GM21367 (cell line): ENCODE measurements at regions not wholly inside any gene's neighbourhood (a gene's known extent, or its start where the extent isn't known, plus 50 kb on each side); places are given as distances from the start of the nearest gene placed in this dataset.
"Not testable (repeated sequence)": the region's sequence is repeated elsewhere in the genome, so short reads cannot be mapped to it uniquely, and the experiment has no call there.

ENCODE experiments used
- ATAC-seq: cut with Tn5 transposase; IDR thresholded peaks from one replicate; pipeline ENCODE4 v1.9.1; 2021; ENCODE audit not compliant: unreplicated experiment

DNA sequence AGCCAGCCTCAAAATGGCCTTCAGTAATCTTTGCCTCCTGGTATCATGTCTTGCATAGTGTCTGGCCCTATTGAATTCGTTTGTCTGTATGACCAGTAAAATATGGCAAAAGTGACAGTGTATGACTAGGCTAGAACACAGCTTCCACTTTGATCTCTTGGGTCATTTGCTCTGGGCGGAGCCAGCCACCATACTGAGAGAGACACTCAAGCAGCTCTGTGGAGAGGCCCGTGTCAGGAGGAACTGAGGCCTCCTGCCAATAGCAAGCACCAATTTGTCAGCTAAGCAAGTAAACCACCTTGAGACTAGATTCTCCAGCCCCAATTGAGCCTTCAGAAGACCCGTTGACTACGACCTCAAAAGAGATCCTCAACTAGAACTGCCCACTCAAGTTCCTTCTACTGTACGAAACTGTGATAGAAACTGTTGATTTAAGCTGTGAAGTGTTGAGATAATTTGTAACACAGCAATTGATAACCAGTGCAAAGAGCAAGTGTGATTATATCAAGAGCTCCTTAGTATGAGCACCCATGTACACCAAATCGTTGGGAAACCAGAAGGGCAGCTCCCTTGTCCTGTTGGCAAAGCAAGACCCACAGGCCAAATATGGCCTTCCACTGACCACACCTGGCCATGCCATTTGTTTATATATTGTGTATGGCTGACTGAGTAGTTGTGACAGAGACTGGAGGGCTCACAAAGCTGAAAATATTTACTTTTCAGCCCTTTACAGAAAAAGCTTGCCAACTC lies 52.7 kb upstream of the SERBP1 start:
- no peak for ATAC-seq

DNA sequence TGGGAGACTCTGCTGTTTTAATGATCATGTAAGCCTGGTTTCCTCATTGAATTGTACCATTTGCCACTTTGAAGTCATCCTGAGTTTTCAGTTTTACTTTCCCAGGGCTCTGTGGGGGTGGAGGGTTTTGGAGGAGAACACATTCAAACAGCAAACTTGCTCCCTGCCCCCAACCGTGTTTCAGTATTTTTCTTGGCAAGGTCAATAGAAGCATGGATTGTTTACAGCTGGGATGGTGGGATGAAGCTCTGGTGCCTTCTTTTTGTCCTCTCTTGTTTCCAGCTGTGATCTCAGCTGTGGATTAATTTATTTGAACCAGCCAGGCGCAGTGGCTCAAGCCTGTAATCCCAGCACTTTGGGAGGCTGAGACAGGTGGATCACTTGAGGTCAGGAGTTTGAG lies 54.3 kb upstream of the SERBP1 start:
- no peak for ATAC-seq

DNA sequence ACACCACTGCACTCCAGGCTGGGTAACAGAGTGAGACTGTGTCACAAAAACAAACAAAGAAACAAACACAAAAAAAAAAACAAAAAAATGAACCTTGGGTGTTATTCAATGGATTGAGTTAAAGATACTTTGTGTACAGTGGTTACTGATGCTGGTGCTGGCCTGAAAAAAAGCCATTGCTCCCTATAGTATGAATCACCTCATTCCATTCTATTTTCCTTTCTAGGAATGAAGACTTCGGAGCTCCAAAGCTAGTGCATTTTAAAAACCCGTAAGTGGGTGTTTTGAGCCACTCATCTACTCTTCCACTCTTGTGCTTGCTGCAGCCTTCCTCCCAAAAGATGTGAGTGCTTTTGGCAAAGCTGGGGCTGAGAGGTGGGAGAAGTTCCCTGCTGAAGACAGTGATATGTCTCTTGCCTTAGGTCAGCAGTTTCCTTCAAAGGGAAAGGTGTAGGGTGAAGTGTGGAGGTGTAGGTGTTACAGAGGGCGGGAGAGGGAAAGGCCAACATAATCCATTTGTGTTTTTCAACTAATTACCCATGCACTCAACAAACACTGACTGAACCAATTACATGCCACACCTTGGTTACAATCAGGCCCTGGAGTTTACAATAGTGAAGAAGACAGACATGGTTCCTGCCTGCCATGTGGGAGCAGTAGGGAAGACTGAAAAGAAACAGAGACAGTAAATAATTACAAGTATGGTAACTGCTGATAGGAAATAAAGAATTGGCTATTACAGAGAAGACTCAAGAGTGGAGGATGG lies 55.0 kb upstream of the SERBP1 start:
- ATAC-seq = no peak

DNA sequence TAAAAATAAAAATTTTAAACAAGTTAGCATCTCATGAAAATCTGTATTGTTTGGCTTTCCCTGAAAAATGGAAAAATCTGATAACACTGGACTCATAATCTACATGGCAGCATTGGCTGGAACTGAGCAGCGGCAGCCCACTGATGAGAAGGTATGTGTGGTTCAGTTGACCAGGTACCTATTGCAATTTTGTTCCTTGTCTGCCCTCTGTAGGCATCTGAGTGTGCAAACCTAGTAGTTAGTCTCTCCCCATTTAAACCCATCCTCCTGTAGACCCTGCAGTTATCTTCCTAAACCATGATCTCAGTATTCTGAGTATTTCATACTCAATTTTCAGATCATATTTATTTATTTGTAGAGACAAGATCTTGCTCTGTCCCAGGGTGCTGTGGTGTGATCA lies 59.4 kb upstream of the SERBP1 start:
- ATAC-seq = no peak

DNA sequence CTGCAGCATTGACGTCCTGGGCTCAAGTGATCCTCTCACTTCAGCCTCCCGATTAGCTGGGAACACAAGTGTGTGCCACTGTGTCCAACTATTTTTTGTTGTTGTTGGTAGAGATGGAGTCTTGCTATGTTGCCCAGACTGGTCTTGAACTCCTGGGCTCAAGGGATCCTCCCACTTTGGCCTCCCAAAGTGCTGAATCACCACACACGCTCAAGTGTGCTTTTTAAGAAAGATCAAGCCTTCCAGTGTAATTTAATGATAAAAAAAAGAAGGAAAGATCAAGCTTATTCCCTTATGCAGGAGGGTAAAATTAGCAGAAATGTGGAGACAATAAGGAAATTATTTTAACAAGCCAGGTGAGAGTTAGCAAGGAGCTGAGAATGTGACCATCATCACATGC lies 61.1 kb upstream of the SERBP1 start:
- no peak for ATAC-seq

DNA sequence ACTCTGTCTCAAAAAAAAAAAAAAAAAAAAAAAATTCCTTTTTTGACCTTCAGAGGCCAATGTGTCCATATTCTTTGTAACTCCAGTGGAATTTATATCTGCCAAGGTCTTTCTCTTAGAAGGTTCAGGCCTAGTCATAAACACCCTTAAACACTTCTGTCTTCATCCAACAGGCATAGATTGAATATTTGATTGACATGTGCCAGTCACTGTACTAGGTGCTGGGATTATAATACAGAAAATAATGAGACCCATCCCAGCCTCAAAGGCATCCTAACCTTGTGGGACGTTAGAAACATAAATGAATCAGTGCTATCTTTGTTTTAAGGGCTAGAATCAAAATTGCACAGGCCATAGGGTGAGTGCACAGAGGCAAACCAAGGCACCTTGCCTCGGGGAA lies 62.9 kb upstream of the SERBP1 start:
- ATAC-seq = no peak

- ATAC-seq = no peak
Measured at GRCh38 chr1:67495327-67495726, 65.1 kb upstream of the SERBP1 start.

- ATAC-seq = no peak
Measured at GRCh38 chr1:67496329-67496728, 66.1 kb upstream of the SERBP1 start.

GRCh38 chr1:67500413-67500959 lies 70.3 kb upstream of the SERBP1 start:
- ATAC-seq = peak; percentile 98

DNA sequence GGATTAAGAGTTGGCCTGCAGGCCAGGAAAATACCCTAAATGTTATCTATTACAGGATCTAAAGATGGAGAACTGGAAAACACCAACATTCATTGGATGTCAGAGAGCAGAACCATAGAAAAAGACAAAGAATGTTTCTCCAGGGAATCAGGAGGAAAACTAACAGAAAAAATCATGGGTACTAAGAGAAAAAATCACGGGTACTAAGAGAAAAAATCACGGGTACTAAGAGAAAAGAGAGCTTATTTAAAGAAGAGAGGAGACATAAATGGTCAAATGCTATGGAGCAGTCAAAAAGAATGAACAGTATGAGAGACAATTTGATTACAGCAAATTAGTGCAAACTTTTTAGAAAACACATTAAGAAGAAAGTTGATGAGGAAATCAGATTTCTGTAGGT lies 73.8 kb upstream of the SERBP1 start:
- no peak for ATAC-seq

DNA sequence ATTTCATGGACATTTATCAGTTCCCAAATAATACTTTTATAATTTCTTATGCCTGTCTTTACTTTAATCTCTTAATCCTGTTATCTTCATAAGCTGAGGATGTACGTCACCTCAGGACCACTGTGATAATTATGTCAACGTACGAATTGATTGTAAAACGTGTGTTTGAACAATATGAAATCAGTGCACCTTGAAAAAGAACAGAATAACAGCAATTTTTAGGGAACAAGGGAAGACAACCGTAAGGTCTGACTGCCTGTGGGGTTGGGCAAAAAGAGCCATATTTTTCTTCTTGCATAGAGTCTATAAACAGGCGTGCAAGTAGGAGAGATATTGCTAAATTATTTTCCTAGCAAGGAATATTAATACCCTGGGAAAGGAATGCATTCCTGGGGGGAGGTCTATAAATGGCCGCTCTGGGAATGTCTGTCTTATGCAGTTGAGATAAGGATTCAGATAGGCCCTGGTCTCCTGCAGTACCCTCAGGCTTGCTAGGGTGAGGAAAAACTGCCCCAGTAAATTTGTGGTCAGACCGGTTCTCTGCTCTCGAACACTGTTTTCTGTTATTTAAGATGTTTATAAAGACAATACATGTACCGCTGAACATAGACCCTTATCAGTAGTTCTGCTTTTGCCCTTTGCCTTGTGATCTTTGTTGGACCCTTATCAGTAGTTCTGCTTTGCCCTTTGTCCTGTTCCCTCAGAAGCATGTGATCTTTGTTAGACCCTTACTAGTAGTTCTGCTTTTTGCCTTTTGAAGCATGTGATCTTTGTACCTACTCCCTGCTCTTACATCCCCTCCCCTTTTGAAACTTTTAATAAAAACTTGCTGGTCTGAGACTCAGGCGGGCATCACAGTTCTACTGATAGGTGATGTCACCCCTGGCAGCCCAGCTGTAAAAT lies 83.4 kb upstream of the SERBP1 start:
- ATAC-seq = not testable (repeated sequence)

DNA sequence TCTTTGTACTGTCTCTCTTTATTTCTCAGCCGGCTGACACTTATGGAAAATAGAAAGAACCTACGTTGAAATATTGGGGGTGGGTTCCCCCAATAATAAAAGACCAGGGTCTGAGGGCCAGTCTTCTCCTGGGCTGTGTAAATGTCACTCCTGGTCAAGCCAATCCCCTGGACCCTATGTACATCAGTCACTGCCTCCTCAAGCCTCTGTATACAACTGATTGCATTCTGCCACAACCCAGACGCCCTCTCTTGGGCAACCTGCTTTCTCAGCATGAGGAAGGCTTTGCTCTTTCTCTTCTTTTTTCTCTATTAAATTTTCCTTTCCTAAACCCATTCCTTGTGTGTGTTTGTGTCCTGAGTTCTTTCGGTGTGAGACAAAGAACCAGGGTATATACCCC lies 84.1 kb upstream of the SERBP1 start:
- no peak for ATAC-seq

- ATAC-seq = no peak
Measured at GRCh38 chr1:67514786-67515185, 84.6 kb upstream of the SERBP1 start.

DNA sequence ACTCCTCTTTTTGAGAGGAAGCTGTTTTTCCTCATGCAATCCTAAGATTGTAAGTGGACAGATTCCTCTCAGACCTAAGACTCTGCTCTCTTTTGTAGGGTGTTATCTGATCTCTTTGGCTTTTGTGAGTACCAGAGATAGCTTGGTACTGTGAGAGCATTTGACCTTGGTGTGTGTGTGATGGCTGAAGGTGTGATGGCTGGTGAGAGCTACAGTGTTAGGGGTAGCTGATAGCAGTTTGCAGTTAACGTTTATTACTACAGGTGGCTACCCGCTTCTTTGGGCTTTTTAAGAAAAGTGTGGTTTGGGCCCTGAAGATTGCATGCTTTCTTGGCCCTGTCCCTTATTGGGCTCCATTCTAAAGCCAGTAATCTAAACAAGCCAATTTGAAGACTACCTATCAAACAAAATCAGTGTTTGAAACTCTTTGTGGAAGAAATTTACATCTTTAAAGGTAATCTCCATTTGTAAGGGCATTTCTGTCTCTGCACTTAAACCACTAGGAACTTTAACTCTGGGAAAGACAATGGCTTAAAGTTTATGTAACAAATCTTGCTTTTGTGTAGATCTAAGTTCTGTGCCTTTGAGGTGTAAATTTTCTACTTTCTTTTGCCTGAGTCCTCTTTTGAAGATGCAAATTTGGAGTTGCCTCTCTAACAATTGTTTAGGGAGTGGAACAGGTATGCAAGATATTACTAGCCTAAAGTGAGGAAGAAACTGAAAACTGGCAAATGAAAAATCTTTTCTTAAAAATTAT lies 85.3 kb upstream of the SERBP1 start:
- ATAC-seq = no peak

GRCh38 chr1:67517046-67517445 lies 86.8 kb upstream of the SERBP1 start:
- ATAC-seq = no peak

- ATAC-seq = no peak
Measured at GRCh38 chr1:67522001-67522441, 91.8 kb upstream of the SERBP1 start.

GRCh38 chr1:67522793-67523192 lies 92.6 kb upstream of the SERBP1 start:
- ATAC-seq = no peak

- no peak for ATAC-seq
Measured at GRCh38 chr1:67524143-67525052, 94.2 kb upstream of the SERBP1 start.

DNA sequence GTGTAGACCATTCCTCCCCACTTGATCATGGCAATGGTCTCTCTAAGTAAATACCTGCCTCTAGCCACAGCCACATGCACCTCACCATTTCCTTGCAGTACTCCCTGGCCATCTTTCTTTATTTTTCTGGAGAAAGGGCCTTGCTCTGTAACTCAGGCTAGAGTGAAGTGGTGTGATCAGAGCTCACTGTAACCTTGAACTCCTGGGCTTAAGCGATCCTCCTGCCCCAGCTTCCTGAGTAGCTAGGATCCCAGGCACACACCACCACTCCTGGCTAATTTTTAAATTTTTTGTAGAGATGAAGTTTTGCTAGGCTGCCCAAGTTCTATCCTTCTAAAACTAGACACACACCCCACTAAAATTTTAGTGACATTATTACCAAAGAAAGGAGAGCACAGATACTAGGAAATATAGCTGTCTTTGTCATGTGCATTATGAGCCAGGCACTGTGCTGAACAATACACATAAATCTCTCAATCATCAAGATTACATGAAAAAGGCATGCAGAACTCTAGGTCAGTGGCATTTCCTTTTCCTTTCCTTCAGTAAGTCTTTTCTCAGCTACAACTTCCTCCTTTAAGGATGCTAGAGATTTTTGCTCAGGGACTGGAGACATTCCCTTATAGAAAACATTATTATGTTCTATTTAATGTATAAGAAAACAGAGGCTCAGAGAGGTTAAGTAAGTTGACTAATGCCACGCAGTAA lies 95.0 kb upstream of the SERBP1 start:
- ATAC-seq = no peak
